ENCODE measurements at regions not wholly inside any gene's neighbourhood (a gene's known extent, or its start where the extent isn't known, plus 50 kb on each side); places are given as distances from the start of the nearest gene placed in this dataset.
"Not testable (repeated sequence)": the region's sequence is repeated elsewhere in the genome, so short reads cannot be mapped to it uniquely, and the experiment has no call there.

DNA sequence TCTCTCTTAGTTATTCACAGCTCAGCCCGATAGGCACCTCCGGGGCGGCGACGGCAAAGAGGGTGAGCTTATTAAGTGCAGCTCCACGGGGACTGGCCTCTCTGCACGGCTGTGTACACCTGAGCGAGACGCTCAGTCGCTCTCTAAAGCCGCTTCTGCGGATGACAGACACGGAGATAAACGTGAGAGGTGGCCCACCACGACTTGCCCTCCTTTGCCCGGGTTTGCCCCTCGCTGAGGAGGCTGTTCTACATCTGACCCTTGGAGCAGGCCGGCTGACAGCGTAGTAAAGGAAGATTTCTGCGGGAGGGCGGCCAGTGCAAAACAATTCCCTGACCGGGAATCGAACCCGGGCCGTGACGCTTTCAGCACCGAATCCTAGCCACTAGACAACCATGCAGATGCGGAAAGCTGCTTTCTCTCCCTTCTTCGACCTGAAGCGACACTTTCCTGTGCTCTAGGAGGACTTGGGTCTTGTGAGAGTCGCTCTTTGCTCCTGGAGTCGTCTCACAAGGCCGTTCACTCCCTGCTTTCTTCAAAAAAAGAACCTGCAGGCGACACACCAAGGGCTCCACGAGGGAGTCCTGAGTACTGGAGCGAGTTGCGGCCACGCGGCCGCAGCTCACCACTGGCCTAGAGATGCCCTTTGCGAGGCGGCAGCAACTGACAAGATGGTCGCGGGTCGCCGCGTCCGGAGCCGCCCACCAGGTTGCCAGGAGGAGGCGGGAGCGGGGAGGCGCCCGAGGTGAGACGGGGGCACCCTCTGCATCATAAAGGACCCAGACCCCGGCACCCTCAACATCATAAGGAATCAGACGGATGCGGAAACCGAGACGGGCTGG is 119.9 kb downstream of the PPIAL4A start:
- H3K36me3 ChIP-seq (ENCODE audit: control insufficient read depth, insufficient read depth, low read length); H3K4me1 ChIP-seq (ENCODE audit: control insufficient read depth, insufficient read depth, low read length); H3K9ac ChIP-seq (ENCODE audit: low read length); H3K27me3 ChIP-seq (ENCODE audit: control insufficient read depth, insufficient read depth, low read length); H3K27ac ChIP-seq (ENCODE audit: low read depth, low read length): not testable (repeated sequence)
- peak overlapping the region; percentile 27 for H3K4me3 ChIP-seq (ENCODE audit: low read length)

DNA sequence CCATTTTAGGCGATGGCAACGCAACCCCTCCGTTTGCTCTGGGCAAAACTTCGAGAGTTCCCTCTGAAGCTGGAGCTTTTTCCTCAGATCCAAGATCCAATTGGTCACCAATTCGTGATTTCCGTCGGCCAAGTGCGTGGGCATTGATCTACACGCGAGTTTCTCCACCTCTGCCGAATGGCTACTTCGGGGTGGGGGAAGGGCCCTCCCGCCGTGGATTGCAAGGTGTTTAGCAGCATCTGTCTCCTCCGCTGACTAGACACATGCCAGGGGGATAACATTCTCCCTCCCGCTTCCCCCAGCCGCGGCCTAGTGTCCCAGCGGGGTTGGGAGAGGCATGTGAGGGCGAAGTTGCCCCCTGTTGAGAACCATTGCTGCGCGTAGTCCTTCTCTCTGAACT is 120.6 kb downstream of the PPIAL4A start:
- H3K9ac ChIP-seq (ENCODE audit: low read length); H3K4me3 ChIP-seq (ENCODE audit: low read length); H3K36me3 ChIP-seq (ENCODE audit: control insufficient read depth, insufficient read depth, low read length); H3K27ac ChIP-seq (ENCODE audit: low read depth, low read length); H3K4me1 ChIP-seq (ENCODE audit: control insufficient read depth, insufficient read depth, low read length); H3K27me3 ChIP-seq (ENCODE audit: control insufficient read depth, insufficient read depth, low read length): not testable (repeated sequence)

DNA sequence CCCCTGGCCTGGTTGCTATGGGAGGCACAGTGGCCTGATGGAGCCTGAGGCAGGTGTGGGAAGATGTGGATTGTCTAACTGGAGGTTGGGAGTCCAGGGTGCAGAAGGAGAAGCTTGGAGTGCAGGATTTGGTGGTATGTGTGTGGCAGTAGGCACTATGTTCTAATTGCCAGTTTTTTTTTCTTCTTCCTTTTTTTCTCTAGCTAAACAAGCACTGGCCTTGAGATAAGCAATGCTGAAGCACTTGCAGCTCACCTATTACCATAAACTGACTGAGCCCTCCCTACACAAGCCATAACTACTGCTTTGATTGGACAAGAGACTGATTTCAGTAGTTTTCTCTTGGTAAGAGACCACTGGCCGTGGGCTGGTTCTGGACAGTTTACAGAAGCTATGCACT is 123.6 kb downstream of the PPIAL4A start:
- not testable (repeated sequence) for H3K4me1 ChIP-seq (ENCODE audit: control insufficient read depth, insufficient read depth, low read length); H3K4me3 ChIP-seq (ENCODE audit: low read length); H3K36me3 ChIP-seq (ENCODE audit: control insufficient read depth, insufficient read depth, low read length); H3K27me3 ChIP-seq (ENCODE audit: control insufficient read depth, insufficient read depth, low read length); H3K27ac ChIP-seq (ENCODE audit: low read depth, low read length); H3K9ac ChIP-seq (ENCODE audit: low read length)

DNA sequence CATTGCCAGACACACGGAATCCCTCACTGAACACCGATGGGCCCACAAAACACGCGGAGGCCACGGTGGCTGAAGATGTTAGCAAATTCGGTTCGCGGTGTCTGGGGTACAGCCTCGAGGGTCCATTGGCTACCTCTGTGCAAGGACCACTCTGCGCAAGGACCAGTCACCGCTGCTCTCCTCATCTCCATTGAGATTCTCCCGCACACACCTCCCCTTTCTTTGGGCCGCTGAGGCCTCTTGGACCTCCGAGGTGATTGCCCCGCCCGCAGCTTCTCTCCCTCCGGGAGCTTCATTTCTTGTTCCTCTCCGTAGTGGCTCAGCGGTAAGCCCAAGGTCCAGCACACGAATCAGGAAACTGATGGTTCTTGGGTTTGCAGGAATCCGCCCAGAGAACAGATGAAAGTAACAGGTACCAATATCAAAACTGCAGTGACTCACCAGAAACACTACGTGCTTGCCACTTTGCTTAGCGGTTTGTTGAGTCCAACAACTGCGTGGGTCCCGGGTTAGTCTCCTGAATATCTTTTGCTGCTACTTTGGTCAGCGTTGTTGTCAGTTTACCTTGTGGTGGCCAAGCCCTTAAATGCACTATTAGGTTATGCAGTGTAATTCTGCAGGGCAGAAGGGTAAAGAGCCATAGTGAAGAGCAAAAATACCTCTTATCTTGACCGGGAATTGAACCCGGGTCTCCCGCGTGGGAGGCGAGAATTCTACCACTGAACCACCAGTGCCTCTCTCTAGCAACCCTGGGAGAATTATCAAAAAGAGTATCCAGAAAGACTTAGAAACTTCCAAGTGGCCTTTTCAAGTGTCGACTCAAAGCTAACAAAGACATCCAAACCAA is 126.8 kb downstream of the PPIAL4A start:
- not testable (repeated sequence) for H3K9ac ChIP-seq (ENCODE audit: low read length); H3K4me3 ChIP-seq (ENCODE audit: low read length); H3K27ac ChIP-seq (ENCODE audit: low read depth, low read length); H3K36me3 ChIP-seq (ENCODE audit: control insufficient read depth, insufficient read depth, low read length); H3K4me1 ChIP-seq (ENCODE audit: control insufficient read depth, insufficient read depth, low read length); H3K27me3 ChIP-seq (ENCODE audit: control insufficient read depth, insufficient read depth, low read length)

DNA sequence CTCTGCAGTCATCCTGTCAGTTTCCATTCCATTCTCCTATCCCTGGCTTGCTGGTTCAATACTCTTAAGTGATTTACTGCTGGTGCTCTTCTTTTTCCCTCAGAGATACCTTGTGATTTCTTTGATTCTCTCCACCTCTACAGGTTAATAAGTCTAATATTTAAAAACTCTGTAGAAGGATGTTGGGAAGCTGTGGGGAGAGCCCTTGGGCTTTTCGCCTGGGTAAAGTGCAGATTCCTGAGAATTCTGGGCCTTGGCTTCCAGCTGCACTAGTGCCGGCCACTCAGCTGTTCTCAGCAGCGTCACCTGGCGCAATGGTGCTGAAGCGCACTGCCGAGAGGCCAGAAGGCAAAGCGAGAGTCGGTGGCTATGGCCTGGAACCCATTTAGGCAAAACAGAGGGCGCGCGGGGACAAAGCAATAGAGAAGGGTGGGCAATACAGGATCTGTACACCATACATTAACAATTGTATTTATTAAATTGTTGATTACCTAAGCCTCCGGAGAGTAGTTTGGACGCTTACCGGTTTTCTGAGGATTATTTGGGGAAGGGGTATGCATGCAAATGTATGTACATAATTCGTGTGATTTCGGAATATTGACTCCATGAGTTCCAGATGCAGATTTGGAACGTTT is 130.3 kb downstream of the PPIAL4A start:
- H3K4me1 ChIP-seq (ENCODE audit: control insufficient read depth, insufficient read depth, low read length); H3K9ac ChIP-seq (ENCODE audit: low read length); H3K27ac ChIP-seq (ENCODE audit: low read depth, low read length); H3K36me3 ChIP-seq (ENCODE audit: control insufficient read depth, insufficient read depth, low read length); H3K4me3 ChIP-seq (ENCODE audit: low read length); H3K27me3 ChIP-seq (ENCODE audit: control insufficient read depth, insufficient read depth, low read length): not testable (repeated sequence)

DNA sequence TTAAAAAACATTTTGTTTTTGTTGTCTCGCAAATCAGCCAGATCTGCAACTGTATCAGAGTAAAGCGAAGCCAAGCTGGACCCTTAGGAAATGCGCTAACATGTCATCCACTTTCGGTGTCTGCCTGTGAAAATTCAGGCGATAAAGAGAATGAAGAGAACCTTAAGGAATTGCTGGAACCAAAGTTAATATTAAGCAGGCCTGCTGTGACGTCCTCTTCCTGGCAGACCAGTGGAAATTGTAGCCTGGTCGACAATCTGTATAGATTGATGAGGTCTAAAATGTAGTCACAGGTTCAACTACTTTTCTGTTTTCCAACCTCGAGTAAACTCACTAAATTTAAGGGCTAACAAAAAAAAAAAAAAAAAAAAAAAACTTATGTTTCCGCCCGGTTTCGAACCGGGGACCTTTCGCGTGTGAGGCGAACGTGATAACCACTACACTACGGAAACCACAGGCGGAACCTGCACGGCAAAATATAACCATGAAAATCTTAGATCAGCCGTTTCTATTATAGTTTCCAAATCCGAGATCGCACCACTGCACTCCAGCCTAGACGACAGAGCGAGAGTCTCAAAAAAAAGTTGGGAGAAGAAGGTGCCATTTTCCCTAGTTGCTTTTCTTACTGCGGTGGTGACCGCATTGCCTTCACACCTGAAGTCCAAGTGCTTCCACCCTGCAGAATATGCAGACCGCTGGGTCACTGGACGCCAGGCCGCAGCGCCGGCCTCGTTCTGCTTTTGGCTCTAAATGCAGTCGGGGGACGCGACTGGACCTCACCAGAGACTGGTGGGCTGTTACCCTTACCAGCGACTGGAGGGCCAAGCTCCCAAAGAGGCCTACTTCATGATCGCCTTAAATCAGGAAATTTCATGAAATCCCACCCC is 131.0 kb downstream of the PPIAL4A start:
- not testable (repeated sequence) for H3K27me3 ChIP-seq (ENCODE audit: control insufficient read depth, insufficient read depth, low read length); H3K36me3 ChIP-seq (ENCODE audit: control insufficient read depth, insufficient read depth, low read length); H3K9ac ChIP-seq (ENCODE audit: low read length); H3K27ac ChIP-seq (ENCODE audit: low read depth, low read length); H3K4me1 ChIP-seq (ENCODE audit: control insufficient read depth, insufficient read depth, low read length)
- peak overlapping the region; percentile 57 for H3K4me3 ChIP-seq (ENCODE audit: low read length)

DNA sequence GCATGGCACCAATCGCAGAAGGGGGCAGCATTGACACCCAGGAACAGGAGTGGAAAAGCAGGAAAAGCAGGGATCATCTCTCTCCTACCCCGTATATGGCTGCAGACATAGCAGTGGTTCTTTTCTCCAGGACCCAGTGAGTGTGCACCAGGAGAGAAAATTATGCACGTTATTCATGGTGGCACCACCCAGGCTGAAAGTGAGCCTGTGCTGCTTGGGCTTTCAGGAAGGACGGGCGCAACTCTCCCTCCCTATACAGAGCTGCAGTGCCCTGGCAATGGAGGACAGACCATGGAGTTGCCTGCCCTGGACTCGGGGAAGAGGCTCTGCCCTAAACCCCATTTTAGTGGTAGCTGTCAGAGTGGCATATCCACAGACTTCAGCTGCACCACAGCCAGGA is 132.1 kb downstream of the PPIAL4A start:
- H3K27ac ChIP-seq (ENCODE audit: low read depth, low read length); H3K4me1 ChIP-seq (ENCODE audit: control insufficient read depth, insufficient read depth, low read length); H3K27me3 ChIP-seq (ENCODE audit: control insufficient read depth, insufficient read depth, low read length); H3K36me3 ChIP-seq (ENCODE audit: control insufficient read depth, insufficient read depth, low read length); H3K9ac ChIP-seq (ENCODE audit: low read length); H3K4me3 ChIP-seq (ENCODE audit: low read length): not testable (repeated sequence)

DNA sequence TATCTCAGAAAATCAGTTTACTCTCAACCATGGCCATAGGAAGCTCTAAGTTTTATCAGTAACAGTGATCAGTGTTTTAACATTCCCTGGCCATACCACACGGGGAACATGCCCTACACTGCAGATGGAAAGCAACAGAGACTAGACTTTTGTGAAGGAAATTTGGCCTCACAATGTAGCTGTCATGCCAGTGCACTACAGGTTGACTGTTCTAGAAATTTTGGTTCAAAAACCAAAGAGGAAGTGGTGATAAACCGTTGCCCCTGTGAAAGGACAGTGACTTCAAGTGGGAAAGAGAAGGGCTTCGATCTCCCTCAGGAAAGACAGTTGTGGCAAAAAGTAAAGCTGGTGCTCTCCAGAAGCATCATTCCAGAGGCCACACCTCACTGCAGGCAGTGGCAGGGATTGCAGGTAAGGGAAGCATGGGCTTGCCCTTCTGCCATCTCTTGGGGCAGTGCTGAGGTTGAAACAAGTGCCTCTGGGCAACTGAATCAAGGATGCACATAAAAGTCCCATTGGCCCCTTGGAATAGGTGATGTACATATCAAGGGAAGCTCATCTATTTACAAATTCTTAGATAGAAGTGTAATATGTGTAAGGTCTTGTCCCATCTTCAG is 143.4 kb downstream of the PPIAL4A start:
- H3K4me3 ChIP-seq (ENCODE audit: low read length); H3K27me3 ChIP-seq (ENCODE audit: control insufficient read depth, insufficient read depth, low read length); H3K27ac ChIP-seq (ENCODE audit: low read depth, low read length); H3K4me1 ChIP-seq (ENCODE audit: control insufficient read depth, insufficient read depth, low read length); H3K9ac ChIP-seq (ENCODE audit: low read length); H3K36me3 ChIP-seq (ENCODE audit: control insufficient read depth, insufficient read depth, low read length): not testable (repeated sequence)

DNA sequence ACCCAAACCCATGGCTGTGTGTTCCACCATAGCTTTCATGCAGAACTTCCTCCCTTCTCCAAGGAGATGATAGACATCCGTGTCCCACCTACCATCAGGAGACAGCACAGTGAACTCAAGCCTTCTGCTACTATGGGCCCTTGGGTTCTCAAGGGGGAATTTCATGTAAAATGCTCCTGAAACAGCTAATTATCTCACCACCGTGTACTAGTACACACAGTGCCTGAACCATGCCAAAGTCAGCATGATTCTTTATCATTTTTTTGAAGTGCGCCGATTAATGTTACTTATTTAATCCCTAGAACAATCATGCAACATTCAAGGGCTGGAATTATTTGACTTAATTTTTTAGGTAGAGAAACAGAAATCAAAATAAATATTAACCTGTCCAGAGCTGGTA is 147.2 kb downstream of the PPIAL4A start:
- H3K4me3 ChIP-seq (ENCODE audit: low read length); H3K27ac ChIP-seq (ENCODE audit: low read depth, low read length); H3K36me3 ChIP-seq (ENCODE audit: control insufficient read depth, insufficient read depth, low read length); H3K27me3 ChIP-seq (ENCODE audit: control insufficient read depth, insufficient read depth, low read length); H3K4me1 ChIP-seq (ENCODE audit: control insufficient read depth, insufficient read depth, low read length); H3K9ac ChIP-seq (ENCODE audit: low read length): not testable (repeated sequence)

DNA sequence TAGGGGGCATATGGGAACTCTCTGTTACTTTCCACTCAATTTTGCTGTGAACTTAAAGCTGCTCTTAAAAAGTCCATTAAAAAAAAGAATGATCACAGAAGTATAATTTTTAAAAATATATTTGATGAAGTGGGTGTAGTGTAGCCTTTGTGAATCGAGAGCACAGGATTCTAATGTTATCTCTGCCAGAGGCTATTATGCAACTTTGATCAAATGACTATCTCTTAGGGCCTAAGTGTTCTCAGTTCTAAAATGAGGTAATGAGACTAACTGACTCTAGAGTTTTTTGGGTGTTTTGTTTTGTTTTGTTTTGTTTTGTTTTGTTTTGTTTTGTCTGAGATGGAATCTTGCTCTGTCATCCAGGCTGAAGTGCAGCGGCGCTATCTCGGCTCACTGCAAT is 143.2 kb downstream of the FAM72B start:
- not testable (repeated sequence) for H3K9ac ChIP-seq (ENCODE audit: low read length); H3K27ac ChIP-seq (ENCODE audit: low read depth, low read length); H3K36me3 ChIP-seq (ENCODE audit: control insufficient read depth, insufficient read depth, low read length); H3K4me3 ChIP-seq (ENCODE audit: low read length); H3K4me1 ChIP-seq (ENCODE audit: control insufficient read depth, insufficient read depth, low read length); H3K27me3 ChIP-seq (ENCODE audit: control insufficient read depth, insufficient read depth, low read length)

DNA sequence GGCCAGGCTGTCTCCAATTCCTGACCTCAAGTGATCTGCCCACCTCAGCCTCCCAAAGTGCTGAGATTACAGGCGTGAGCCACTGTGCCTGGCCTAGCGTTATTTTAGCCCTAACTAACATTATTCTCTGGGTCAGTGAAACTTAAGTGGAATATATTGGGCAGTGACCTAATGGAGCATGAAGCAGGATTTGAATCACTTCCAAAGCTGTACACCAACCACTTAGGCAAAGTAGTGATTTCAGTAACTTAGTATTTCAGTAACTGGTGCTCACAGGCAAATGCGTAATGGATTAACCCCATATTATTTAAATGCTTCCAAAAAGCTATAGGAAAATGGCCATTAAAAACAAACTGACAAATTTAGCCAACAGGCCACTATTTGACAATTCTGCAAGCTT is 142.6 kb downstream of the FAM72B start:
- not testable (repeated sequence) for H3K36me3 ChIP-seq (ENCODE audit: control insufficient read depth, insufficient read depth, low read length); H3K27ac ChIP-seq (ENCODE audit: low read depth, low read length); H3K27me3 ChIP-seq (ENCODE audit: control insufficient read depth, insufficient read depth, low read length); H3K4me3 ChIP-seq (ENCODE audit: low read length); H3K9ac ChIP-seq (ENCODE audit: low read length); H3K4me1 ChIP-seq (ENCODE audit: control insufficient read depth, insufficient read depth, low read length)

DNA sequence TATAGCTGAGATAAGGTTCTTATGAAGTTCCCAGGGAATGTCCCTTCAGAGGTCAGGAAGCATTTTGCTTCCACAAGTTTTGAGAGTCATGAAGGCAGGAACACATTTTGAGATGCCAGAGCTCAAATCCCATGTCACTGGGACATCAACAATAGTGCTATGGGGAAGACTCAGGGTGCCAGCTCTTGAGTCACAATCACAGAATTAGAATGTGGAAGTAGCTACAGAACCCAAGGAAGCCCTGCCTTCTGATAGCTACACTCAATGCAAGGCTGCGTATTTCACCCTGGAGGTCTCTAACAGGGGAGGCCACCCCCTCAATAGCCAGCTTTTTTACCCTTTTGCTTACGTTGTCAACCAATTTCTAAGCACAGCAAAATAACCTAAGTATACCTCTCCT is 141.3 kb downstream of the FAM72B start:
- H3K9ac ChIP-seq (ENCODE audit: low read length); H3K4me1 ChIP-seq (ENCODE audit: control insufficient read depth, insufficient read depth, low read length); H3K27me3 ChIP-seq (ENCODE audit: control insufficient read depth, insufficient read depth, low read length); H3K4me3 ChIP-seq (ENCODE audit: low read length); H3K36me3 ChIP-seq (ENCODE audit: control insufficient read depth, insufficient read depth, low read length); H3K27ac ChIP-seq (ENCODE audit: low read depth, low read length): not testable (repeated sequence)
